ENCODE measurements at regions not wholly inside any gene's neighbourhood (a gene's known extent, or its start where the extent isn't known, plus 50 kb on each side); places are given as distances from the start of the nearest gene placed in this dataset.
"Not testable (repeated sequence)": the region's sequence is repeated elsewhere in the genome, so short reads cannot be mapped to it uniquely, and the experiment has no call there.

DNA sequence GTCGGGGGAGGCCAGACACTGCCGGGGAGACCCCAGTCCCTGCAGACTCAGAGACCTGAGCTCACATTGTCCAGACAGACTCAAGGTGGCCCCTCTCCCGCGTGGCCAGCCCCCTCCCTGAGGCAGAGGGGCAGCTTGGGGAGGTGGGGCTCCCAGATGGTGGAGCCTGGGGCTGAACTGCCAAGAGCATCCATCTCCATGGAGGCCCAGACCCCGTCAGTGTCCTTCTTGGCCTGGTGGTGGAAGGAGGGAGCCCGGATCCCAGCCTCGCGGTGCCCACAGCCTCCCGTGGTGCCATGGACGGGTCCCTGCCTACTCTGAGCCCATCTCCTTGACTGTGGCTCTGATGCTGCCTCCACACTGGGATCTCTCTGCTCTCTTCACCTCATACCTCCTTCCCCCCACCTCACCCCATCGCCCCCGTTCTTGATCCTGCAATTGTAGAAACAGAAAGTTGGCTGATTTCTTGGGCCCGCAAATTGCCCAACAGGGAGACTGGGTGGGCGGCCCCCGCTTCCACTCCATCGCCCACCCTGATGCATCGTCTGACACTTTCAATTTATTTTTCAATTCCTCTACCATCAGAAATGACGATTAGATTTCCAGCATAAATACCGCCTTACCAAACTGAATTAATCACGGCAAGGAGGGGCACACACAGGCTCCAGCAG is 348.9 kb downstream of the MATN1 start:
- DNase-seq: no peak

DNA sequence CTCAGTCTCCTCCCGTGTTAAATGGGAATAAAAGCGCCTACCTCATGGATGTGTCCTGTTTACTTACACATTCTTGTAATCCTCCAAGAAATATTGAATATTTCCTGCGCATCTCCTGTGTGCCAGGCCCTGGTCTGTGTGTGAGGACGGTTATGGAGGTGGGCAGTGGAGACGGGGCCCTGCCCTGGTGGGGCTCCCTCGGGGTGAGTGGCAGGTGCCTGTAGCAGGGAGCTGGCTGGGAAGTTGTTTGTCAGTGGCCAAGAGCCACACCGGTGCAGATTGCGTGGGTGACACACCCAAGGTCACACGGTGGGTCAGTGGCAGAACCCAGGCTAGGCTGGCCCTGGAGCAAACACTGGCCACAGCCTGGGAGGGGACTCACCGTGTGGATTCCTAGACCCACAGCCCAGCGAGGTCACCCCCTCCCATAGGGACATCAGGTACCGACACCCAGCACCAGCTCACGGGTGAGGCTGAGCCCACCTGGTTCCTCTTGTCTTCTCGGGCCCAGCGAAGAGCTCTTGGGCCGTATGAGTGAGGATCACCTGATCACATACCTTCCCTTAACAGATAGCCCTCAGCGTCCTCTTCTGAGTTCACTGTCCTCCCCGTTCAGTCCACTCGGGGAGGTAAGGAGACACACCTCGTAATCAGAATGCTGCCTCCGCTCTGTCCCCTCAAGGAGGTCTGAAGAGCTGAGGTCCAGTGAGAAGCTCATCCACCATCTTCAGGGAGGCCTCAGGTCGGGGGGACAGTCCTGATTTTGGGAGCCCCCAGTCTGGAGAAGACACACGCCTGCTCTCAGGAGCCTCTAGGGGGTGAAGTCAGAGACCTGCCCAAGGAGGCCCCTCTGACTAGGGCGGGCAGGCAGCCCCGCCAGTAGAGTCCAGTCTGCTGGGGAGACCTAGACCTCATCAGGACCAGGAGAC is 349.6 kb downstream of the MATN1 start:
- DNase-seq: no peak

DNA sequence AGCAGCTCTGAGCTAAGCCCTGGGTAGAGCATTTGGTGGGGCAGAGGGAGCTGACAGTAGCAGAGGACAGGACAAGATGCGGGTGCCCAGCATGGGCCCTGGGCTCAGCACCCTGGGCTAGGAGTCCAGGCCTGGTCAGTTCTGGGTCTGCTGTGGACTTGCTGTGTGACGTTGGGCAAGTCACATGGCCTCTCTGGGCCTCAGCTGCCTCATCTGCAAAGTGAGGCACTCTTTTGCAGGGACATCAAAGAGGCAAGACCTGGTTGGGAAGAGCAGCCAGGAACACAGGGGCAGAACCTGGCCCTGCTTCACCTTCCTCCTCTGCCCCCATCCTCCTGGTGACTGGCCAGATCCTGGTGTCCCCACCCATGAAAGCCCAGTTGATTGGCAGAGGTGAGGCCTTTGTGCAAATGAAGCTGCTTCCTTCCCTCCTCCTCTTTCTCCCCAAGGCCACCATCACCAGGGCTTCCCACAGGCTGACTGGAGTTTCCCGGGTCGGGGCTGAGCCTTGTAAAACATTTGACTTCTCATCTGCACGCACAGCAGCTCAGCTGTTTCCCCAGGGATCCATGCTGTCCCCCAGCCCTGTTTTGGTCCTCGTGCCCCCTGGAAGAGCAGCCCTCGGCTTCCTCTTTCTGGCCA is 350.5 kb downstream of the MATN1 start:
- DNase-seq: no peak

DNA sequence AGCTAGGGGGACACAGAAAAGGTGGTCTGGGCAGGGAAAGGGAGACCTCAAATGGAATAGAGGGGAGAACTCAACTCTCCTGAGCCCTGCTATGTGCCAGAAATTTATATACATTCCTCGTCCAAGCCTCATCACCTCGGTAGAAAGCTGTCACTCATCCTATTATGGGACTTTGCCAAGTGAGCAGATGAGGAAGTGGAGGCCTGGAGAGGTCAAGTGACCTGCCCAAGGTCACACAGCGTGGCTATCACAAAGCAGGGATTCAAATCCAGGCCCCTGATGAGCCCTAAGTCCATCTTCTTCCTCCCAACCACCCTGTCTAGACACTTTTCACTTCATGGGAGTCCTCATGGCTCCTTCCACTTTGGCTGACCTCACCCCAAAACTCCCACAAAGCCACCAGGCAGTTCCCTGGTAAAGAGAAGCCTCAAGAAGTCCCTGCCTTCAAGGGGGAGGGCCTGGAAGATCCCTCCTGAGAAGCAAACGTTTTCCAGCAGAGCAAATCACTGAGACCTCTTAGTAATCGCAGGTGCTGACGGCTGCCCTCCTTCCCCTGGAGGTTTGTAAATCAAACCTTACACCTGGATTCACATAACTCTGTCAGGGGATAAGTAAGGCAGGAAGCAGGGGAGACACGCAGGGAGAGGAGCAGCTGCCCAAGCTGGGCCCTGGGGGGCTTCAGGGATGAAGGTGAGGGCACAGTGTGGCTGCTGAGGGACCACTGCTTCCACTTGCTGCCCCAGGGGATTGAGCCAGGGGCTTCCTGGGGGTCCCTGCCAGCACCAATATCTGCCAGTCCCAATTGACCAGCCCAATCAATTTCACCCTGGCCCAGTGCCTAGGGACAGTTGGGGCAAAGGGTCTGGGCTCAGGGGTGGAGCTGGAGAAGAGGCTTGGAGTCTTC is 351.2 kb downstream of the MATN1 start:
- DNase-seq: no peak

DNA sequence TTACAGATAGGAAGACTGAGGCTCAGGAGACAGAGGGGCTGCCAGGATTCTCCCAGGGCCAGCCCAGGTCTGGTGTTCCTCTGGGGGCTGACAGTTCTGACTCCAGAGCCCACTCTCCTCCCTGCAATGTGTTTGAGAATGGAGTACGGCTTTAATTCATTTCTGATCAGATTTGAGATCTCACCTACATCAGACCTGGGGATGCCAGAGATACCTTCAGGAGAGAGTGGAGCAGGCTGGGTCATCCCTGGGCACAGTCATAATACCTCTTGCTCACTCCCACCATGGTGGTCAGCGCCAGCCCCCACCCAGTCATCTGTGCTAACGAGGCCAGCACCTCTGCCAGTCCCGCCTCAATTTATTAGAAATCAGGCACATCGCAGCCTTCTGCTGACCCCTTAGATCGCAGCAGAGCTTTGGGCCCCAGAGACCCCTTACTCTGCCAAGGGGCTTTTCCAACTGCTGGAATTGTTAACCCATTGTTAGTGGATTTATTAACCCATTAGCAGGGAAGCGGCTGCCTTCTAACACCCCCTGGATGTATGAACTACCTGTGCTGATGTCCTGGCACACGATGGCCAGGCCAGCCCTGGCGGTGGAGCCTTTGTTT is 352.1 kb downstream of the MATN1 start:
- no peak for DNase-seq

DNA sequence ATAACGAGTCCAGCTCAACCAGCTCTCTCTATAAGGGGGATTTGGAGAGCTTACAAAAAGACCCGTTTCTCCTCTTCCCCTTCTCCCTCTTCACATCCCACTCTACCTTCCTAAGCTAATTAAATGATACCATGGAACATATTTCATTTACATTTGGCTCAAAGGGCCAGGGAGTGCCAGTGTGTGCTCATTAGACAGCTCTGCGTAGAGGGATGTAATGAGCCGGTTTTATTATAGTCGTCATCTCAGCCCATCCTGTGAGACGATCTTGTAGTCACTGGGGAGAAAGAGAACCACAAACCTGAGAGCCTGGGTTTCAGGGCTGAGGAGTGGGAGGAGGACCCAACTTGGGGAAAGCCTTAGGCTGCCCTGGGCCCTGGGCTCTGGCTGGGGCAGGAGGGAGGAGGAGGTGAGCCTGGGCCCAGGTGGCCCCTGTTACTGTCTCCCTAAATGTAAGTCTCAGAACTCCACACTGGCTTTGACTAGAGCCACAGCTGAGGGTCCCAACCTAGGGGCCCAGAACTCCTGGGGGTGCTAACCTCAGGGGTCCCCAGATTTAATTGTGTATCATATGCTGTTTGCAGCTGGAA is 354.6 kb downstream of the MATN1 start:
- no peak for DNase-seq

DNA sequence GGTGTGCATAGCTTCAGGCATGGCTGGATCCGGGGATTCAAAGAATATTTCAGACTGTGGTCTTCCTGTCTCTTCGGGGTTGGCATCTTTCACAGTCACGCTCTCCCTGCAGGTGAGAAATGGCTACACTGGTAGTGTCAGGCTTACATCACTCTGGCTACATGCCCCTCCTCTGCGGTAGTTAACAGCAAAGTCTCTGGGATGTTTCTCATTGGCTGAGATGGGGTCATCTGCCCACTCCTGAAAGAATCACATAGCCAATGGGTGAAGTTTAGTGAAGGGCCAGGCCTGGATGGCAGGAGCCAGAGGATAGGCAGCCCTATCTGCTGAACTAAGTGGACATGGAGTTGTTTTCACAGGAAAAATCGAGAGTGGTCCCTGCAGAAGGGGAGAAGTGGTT is 356.5 kb downstream of the MATN1 start:
- no peak for DNase-seq

DNA sequence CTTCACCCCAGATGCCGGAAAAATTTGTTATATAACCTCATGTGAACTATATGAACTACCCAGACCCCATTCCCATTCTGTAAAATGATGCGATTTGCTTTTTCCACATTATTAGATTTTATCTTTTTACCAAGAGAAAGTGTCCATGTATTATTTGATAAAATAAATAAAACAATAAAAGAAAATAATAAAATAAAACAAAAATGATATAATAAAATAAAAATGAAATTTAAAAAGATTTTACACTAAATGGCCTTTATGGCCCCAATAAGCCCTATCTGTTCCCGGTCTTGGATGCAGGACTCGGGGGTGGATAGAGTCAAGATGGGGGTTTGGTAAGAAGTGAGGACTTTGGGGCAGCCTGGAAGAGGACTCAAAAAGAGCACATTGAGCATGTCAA is 357.2 kb downstream of the MATN1 start:
- no peak for DNase-seq

DNA sequence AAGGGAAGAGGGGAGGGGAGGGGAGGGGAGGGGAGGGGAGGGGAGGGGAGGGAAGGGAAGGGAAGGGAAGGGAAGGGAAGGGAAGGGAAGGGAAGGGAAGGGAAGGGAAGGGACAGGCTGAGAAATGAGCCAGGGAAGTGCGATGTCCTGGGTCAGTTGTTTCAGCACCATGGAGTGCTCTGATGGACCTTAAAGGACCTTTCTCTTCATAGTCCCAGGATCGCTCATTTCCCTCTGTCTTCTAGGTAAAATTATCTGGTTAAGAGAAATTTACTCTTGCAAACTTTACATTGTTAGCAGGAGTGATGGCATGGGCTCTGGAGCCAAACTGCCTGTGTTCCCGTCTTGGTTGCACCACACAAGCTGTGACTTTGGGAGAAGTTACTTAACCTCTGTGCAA is 357.8 kb downstream of the MATN1 start:
- DNase-seq: no peak

DNA sequence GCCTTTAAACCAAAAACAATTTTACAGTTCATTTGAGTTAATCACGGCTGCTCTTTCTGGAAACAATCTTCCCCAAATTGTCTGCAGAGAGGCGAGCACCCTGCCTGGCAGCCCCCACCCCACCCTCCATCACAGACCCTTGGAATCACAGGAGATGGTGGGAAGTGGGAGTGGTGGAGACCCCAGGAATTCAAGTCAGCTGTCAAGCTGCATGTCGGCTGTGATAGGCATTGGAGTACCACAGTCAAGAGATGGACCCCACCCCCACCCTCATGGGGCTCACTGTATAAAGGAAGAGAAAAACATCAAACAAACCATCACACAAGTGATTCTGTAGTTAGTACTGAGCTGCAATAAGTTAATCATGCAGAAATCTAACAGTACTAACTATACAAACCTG is 360.4 kb downstream of the MATN1 start:
- DNase-seq: no peak

DNA sequence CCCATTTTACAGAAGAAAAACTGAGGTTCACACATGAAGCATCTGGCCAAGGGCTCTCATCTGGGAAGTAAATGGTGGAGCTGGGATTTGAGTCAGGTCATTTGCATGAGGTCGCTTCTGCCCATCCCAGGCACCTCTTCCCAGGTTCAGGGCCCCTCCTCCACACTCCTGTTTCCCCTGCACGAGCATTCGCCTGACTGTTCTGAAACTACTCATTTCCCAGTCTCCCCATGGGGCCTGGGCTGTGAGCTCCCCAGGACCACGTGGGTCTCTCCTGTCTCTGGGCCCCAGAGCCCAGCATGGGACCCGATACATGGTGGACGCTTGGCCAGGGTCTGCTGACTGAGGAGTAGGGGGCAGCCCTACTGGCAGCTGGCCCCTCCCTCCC is 360.8 kb downstream of the MATN1 start:
- no peak for DNase-seq

DNA sequence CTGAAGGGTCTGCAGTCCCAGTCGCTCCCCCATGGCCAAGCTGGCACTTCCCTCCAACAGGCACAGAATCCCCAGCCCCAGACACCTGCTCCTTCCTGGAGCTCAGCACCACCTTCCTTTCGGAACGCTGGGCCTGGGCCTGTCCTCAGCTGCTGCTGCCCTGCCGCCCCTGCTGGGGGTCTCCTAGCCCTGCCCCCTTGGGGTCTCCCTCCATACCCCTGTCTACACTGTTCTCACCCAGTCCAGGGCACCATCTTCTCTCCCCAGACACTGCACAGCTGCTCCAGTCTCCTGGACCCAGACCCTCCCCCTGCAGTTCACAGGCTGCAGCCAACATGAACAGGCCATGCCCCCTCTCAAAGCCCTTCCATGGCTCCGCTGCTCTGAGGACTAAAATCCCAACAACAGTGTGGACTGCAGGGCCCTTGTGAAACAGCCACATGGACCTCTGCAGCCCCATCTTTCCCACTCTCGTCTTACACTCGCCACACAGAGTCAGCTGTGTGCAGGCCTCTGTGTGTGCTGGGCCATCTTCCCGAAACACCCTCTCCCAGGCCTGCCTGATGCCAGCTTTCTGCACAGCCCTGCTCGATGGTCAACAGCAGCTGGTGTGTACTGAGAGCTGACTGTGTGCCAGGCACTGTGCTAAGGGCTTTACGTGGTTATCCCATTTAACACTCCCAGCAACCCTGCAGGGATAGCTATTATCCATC is 361.3 kb downstream of the MATN1 start:
- DNase-seq: not testable (repeated sequence)

DNA sequence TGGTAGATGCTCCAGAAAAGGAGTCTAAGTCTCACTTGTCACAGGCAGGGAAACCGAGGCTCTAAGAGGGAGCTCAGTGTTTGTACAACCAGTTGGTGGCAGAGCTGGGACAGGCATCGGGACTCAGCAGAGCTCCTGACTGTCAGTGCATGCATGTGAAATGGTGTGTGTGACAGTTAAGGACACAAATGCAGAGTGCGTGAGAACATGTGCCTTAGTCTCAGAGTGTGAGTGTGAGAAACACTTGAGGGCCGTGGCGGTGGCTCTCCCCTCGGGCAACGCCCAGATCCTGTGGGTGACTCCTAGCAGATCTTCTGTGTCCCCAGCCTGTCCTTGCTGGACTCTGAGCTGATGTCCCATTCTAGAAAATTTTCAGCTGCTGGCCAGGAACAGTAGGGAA is 362.6 kb downstream of the MATN1 start:
- DNase-seq: no peak

DNA sequence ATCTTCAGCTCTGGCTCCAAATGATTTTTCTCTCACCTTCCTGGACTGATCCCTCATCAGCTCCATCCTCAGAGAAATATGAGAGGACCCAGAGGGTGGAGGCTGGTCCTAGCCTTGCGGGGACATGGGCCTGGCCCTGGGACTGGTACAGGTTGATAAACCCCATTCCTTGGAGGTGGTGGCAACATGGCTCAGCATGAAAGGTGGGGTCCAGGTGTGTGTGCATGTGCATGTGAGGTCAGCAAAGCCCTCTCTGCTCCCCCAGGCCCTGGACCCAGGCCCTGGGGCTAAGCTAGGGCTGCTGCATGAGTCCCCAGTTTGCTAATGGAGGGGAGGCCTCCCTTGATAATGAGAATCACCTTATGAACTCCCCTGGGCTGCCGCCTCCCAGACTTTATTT is 363.1 kb downstream of the MATN1 start:
- no peak for DNase-seq

DNA sequence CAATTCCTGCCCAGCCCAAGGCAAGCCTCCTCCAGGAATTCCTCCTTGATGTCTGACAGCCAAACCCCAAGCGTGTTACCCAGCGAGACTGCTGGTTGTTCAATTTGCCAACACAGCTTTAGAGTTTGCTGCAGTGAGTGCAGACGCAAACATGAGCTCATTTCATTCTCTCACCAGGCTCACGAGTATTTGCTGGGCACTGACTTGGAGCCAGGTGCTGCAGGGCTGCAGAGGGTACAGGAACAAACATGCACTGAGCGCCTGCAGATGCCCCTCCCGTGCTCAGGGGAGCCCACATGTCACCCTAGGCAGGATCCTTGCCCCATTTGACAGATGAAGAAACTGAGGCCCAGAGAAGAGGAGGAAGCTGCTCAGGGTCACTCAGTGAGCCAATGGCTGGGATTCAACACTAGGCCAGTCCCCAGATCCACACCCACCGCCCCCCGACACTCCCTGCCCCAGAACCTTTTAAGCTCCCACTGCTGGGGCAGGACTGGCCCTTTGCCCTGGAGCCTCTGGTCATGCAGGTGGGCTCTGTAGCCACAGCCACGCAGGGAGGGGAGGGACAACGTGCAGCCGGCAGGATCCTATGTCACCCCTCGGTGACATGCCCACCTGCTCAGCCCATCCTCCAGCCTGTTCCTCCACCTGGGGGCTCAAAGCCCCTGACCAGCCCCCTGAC is 363.7 kb downstream of the MATN1 start:
- DNase-seq: no peak

DNA sequence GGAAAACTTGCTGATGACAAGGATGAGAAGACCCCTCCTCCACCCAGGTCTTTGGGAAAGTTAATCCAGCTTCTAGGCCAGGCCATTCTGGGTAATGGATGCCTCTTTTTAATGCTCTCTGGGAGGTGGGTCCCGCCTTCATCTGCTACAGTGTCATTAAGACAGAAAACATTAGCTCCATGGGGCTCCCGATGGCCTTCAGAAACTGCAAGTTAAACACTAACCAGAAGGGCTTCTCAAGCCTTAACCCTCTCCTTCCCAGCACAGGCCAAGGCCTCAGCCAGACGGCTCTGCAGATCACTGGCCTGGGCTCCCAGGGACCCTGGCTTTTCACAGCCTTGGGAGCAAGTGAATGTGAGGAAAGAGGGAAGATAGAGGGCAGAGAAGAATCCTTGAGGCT is 364.9 kb downstream of the MATN1 start:
- no peak for DNase-seq

DNA sequence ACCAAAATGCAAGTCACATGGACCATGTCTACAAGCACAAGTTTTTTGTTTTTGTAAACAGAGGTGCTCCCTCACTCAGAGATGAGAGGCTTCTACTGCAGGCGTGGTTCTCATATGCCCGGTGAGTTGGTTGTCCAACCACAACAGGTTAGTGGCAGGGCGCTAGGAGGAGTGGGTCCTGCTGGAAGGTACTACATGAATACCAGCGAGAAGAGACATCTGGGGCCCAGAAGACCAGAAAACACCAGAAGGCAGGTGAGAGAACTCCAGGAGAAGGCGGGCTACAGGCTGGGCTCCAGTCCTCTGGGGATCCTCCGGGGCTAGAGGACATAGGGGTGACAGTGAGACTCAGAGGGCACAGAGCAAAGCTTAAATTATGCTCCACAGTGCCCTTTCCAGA is 366.5 kb downstream of the MATN1 start:
- no peak for DNase-seq

DNA sequence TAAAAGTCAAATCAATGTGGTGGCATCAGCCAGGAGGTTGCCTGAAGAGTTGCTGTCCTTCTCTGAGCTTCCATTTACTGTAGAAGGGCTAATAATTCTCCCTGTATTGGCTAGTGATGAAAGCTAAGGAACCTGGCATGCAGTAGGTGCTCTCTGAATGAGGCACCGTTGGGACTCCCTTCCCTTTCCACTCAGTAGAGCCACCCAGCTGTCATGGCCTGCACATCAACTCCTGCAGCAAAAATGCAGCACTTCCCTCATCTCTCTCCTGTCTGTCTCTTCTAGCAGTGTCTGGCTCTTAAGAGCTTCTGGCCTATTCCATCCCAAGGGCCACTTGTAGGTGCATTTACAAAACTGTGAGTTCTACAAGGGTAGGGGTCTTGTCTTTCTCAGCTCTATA is 369.0 kb downstream of the MATN1 start:
- no peak for DNase-seq

DNA sequence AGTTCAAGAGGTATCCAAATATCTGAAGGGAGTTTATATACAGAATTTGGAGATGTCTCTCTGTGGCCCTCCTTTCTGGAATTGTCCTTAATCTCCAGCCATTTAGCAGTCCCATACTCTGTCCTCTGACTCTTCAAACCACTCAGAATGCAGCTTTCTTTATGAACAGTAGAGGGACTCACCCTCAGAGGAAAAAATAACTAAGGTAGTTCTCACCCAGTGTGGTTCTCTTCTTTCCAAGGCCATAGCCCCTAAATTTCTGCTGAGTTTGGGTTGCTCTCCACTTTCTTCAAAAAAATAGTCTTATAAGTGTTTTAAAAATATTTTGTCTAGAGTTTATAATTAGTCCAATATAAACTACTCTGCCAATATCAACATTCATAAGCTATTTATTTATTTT is 369.7 kb downstream of the MATN1 start:
- no peak for DNase-seq

DNA sequence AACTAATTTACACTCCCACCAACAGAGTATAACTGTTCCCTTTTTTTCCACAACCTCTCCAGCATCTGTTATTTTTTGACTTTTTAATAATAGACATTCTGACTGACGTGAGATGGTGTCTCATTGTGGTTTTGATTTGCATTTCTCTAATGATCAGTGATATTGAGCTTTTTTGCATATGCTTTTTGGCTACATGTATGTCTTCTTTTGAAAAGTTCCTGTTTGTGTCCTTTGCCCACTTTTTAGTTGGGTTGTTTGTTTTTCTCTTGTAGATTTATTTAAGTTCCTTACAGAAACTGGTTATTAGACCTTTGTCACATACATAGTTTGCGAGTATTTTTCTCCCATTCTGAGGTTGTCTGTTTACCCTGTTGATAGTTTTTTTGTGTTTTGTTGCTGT is 375.2 kb downstream of the MATN1 start:
- DNase-seq: no peak
